Bronchial epithelial cell (primary cell): ENCODE measurements at regions not wholly inside any gene's neighbourhood (a gene's known extent, or its start where the extent isn't known, plus 50 kb on each side); places are given as distances from the start of the nearest gene placed in this dataset.
A peak's percentile ranks its signal among the peaks of the same experiment; 100 is the strongest.

Experiments
- DNase-seq: peaks from one replicate; pipeline ENCODE4 v3.0.0-alpha.2; 2010; ENCODE audit warnings: low read depth
- FAIRE-seq: peaks from 2 replicates; lab custom pipeline; 2011; peaks lifted over from hg19 to GRCh38; lab: Jason Lieb, UNC
- H3K27me3 ChIP-seq: 2 replicates; pipeline ENCODE4 v1.5.1; 2011; ENCODE audit warnings: low read length; ENCODE audit not compliant: control insufficient read depth, insufficient read depth
- H3K36me3 ChIP-seq: 2 replicates; pipeline ENCODE4 v1.5.1; 2011; ENCODE audit warnings: low read length; ENCODE audit not compliant: control insufficient read depth, insufficient read depth
- H3K4me3 ChIP-seq: 2 replicates; pipeline ENCODE4 v1.5.1; 2011; ENCODE audit warnings: mild to moderate bottlenecking, low read depth, low read length, control low read depth
- TF ChIP-seq, protein P1 (sequence below): IDR thresholded peaks from 2 replicates; pipeline ENCODE4 v1.5.1; 2011; ENCODE audit warnings: mild to moderate bottlenecking, moderate library complexity, low read length, control low read depth, inconsistent platforms; ENCODE audit not compliant: insufficient read depth, severe bottlenecking

DNA sequence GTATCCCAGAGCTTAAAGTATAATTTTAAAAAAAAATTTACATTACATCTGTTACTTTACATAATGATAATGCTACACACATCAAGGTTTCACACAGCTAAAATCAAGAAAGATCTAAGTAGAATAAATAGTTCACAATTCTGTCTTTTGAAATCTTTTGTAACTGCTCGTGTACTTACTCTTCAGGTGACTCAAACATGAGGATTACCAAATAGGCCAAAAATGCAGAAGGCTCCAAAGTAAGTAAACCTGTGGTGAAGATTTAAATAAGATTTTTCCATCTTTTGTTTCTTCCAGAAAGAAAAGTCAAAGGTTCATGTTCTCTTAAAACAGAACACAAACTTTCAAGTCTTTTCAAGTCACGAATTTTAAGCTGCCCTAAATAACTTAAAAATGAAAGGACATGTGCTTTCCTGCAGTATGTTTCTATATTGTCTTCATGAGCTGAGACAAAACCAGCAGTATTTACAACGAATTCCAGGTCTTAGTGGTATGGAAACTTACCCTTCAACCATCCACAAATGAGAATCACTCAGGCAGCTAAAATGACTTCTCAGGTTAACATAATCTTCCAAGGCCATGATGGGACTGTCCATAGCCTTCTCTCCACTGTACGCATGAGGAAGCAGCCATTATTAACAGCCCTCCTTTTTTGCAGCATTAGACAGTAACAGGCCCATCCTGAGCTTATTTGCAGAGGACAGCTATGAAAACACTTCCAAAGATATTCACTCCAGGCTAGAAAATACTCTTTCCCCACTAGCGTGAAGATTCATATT is 172.8 kb upstream of the EDNRA start:
- Histone ChIP-seq H3K27me3 (no peaks in the 10 kb centered on the region), H3K36me3 (no peaks in the 10 kb centered on the region), H3K4me3 (no peak overlapping the region)
- no peak for FAIRE-seq
- TF ChIP-seq, protein P1, sequence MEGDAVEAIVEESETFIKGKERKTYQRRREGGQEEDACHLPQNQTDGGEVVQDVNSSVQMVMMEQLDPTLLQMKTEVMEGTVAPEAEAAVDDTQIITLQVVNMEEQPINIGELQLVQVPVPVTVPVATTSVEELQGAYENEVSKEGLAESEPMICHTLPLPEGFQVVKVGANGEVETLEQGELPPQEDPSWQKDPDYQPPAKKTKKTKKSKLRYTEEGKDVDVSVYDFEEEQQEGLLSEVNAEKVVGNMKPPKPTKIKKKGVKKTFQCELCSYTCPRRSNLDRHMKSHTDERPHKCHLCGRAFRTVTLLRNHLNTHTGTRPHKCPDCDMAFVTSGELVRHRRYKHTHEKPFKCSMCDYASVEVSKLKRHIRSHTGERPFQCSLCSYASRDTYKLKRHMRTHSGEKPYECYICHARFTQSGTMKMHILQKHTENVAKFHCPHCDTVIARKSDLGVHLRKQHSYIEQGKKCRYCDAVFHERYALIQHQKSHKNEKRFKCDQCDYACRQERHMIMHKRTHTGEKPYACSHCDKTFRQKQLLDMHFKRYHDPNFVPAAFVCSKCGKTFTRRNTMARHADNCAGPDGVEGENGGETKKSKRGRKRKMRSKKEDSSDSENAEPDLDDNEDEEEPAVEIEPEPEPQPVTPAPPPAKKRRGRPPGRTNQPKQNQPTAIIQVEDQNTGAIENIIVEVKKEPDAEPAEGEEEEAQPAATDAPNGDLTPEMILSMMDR: no peak
- peak; percentile 60 for DNase-seq

DNA sequence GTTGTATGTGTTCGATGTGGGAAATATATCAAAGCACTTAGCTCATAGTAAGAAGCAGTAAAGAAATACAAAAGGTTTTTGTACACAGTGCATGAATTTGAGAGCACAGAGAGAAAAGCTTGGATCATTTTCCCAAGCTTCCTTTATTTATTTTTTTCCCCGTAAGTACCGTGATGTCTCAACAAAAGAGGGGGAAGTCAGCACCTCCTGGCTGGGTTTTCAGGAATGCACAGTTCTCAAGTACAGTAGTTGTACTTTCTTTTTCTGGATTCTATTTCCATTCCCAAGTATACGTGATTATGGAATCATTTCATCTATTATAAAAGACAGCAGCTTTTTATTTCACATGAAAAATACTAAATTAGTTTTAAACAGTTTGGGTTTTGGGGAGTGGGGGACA is 171.5 kb upstream of the EDNRA start:
- TF ChIP-seq, protein P1: no peak
- Histone ChIP-seq H3K27me3 (no peaks in the 10 kb centered on the region), H3K4me3 (no peak overlapping the region), H3K36me3 (no peaks in the 10 kb centered on the region)
- no peak for FAIRE-seq
- DNase-seq: no peak

- TF ChIP-seq, protein P1: no peak
- no peaks in the 10 kb centered on the region for H3K27me3 ChIP-seq
- DNase-seq: no peak
- no peaks in the 10 kb centered on the region for H3K36me3 ChIP-seq
- no peak overlapping the region for H3K4me3 ChIP-seq
- FAIRE-seq: no peak
Measured at GRCh38 chr4:147310312-147310711, 170.6 kb upstream of the EDNRA start.

- DNase-seq (no peak), FAIRE-seq (no peak)
- TF ChIP-seq, protein P1: no peak
- no peak overlapping the region for H3K4me3 ChIP-seq
- no peaks in the 10 kb centered on the region for H3K27me3 ChIP-seq
- H3K36me3 ChIP-seq: no peaks in the 10 kb centered on the region
Measured at GRCh38 chr4:147311956-147312355, 168.9 kb upstream of the EDNRA start.

DNA sequence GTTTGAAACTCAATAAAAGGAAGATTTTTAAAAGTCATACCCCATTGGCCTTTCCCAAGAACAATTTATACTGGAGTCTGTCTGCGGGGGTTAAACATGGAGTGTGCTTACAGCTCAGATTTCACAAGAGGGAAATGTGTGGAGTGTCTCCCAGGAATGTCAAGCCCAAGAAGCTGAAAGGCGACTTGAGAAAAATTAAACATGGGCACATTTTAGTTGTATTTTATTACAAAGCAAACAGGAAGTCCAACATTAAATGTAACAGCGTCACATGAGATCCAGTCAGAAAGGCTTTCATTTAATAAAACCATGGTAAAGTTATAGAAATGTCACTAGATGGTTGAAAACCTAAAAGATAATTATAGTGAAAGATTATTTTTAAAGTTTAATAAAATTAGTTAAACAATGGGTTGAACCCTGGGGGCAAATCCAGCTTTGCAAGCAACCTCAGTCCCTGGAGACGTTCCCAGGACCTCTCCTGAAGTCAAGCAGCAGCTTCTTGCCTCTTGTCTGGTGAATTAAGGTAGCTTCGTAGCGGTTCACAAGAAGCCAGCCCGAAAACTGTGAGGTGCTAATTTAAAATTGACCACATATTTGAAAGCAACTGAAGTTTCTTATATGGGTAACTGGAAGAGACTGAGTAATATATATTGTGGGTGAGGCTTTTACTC is 168.4 kb upstream of the EDNRA start:
- H3K4me3 ChIP-seq: no peak overlapping the region
- FAIRE-seq: no peak
- H3K36me3 ChIP-seq: no peaks in the 10 kb centered on the region
- TF ChIP-seq, protein P1: no peak
- peak; percentile 53 for DNase-seq
- H3K27me3 ChIP-seq: no peaks in the 10 kb centered on the region

- TF ChIP-seq, protein P1: no peak
- DNase-seq (no peak), FAIRE-seq (no peak)
- Histone ChIP-seq H3K4me3 (no peak overlapping the region), H3K27me3 (no peaks in the 10 kb centered on the region), H3K36me3 (no peaks in the 10 kb centered on the region)
Measured at GRCh38 chr4:147313108-147313507, 167.8 kb upstream of the EDNRA start.
